Fibroblast of gingiva (primary cell): ENCODE measurements at regions not wholly inside any gene's neighbourhood (a gene's known extent, or its start where the extent isn't known, plus 50 kb on each side); places are given as distances from the start of the nearest gene placed in this dataset.
A peak's percentile ranks its signal among the peaks of the same experiment; 100 is the strongest.
"Not testable (repeated sequence)": the region's sequence is repeated elsewhere in the genome, so short reads cannot be mapped to it uniquely, and the experiment has no call there.

ENCODE experiments used
- DNase-seq: peaks from one replicate; pipeline ENCODE4 v3.0.0-alpha.2; 2011; ENCODE audit warnings: low read depth

- DNase-seq: no peak
These were observed 50.8 kb upstream of the MBOAT1 start for GRCh38 chr6:20263059-20263458.

DNA sequence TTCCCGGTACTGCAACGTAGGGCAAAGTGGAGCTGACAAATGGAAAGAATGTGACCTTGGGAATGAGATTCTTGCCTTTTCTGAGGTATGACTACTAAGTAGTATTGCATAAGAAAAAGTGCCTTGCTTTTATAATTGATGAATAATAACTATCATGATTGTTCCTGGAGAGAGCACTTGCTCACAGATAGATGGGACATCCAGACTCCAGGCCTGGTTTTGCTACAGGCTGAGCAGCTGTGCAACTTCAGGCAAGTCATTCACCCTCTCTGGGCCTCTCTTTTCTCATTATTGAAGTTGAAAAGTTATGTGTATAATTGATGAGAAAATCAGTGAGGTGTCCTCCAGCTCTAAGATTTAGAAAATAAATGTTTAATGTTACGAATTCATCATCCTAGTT, 53.6 kb upstream of the MBOAT1 start:
- no peak for DNase-seq

DNA sequence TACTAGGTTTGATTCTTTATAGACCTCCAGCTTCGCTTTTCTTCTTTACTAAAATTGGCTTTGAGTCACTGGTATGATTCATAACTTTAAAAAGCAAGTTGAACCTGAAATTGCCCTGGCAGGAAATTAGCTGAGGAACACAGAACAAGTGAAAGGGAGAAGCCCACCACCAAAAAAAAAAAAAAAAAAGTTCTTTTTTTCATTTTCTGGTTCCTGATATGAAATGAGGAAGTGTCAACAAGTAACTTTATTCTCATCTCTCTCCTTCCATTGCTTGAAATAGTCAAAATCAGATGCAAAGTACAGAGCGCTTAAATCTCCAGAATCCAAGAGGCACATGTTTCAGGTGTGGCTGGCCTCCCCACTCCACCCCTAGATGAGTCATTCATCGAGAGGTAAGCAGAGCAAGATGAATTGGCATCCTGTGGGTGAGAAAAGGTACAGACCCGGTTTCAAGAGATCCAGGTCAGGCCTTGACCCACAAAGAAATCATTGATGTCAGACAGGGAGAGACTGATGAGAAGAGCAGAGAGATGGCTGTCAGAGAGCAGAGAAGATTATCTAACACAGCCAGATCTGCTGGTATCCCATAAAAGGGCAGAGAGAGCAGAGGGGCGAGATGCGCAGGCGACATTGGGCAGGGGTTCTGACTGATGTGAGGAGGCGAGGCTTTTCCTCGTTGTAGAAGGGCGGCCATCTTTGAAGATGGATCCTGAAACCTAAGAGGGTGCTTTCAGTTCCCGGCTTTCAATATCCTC, 54.8 kb upstream of the MBOAT1 start:
- no peak for DNase-seq

GRCh38 chr6:20269181-20269580, 56.9 kb upstream of the MBOAT1 start:
- DNase-seq: no peak

DNA sequence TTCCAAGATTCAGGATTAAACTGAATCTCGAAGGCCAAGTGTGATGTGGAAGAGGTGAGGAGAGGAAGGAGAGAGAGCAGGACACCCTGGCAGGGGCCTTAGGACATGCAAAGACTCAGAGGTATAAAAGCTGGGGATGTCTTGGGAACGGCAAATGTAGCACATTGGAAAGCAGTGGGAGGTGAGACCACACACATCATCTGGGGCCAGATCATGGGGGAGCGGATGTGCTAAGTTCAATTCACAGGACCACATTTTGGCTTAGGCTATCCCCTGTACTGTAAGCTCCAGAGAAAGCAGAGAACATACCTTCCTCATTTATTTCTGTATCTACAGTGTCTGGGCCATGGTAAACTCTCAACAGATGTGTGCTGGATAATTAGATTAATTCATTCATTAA, 59.5 kb upstream of the MBOAT1 start:
- no peak for DNase-seq

DNA sequence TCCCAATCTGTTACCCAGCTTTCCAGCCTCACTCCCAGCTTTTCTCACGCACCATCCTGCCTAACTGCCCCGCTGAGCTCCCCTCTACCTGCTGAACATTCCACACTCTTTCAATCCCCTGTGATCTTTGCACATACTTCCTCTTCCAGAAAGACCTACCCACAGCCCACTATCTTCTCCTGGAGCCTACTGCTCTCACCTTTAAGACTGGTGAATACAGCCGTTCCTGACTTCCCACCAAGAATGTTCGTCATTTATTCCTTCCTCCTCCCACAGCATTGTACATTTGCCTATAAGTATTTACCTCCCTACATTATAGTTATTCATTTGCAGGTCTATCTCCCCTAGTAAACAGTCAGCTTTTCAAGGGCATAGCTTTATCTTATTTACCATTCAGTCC, 61.9 kb upstream of the MBOAT1 start:
- no peak for DNase-seq

GRCh38 chr6:20275837-20276236, 63.6 kb upstream of the MBOAT1 start:
- not testable (repeated sequence) for DNase-seq

GRCh38 chr6:20277724-20278123, 65.5 kb upstream of the MBOAT1 start:
- not testable (repeated sequence) for DNase-seq

GRCh38 chr6:20279051-20279450, 66.8 kb upstream of the MBOAT1 start:
- DNase-seq: no peak

DNA sequence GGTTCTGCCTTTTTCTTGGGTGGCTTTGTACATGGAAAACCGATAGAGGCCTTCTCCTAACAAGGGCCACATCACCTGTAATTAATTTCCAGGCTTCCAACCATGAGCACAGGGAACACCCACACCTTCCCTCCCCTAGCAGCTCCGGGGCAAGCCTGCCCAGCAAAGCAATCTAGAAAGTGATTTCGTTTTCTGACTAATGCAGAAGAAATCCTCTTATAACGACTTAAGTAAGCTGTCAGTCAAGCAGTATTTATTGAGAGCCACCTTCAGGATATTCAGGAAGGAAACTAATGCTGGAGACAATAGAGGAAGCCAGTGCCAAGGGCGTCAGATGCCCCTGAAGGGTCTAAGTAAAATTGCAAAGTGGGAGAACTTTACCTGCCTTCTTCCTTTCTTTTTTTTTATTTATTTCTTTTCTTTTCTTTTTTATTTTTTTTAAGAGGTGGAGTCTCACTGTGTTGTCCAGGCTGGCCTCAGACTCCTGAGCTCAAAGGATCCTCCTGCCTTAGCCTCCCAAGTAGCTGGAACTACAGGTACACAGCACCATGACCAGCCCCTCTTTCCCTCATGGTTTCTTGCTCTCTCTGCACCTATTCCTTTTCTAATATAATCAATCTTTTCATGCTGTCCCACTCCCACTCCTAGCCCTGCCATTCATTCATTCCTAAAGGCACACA, 67.5 kb upstream of the MBOAT1 start:
- no peak for DNase-seq

GRCh38 chr6:20280288-20280621, 68.0 kb upstream of the MBOAT1 start:
- no peak for DNase-seq

DNA sequence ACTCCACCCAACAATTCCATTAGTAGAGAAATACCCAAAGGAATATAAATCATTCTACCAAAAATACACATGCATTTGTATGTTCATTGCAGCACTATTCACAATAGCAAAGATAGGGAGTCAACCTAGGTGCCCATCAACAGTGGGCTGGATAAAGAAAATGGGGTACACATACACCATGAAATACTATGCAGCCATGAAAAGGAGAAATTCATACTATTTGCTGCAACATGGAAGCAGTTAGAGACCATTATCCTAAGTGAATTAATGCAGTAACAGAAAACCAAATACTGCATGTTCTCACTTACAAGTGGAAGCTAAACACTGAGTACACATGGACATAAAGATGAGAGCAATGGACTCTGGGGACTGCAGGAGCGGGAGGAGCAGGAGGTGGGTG, 72.4 kb upstream of the MBOAT1 start:
- no peak for DNase-seq

- DNase-seq: peak; percentile 60
These were observed 74.8 kb upstream of the MBOAT1 start for GRCh38 chr6:20286968-20287565.

GRCh38 chr6:20291764-20292580, 79.7 kb upstream of the MBOAT1 start:
- DNase-seq: peak; percentile 75

GRCh38 chr6:20292905-20293304, 80.6 kb upstream of the MBOAT1 start:
- DNase-seq: no peak

DNA sequence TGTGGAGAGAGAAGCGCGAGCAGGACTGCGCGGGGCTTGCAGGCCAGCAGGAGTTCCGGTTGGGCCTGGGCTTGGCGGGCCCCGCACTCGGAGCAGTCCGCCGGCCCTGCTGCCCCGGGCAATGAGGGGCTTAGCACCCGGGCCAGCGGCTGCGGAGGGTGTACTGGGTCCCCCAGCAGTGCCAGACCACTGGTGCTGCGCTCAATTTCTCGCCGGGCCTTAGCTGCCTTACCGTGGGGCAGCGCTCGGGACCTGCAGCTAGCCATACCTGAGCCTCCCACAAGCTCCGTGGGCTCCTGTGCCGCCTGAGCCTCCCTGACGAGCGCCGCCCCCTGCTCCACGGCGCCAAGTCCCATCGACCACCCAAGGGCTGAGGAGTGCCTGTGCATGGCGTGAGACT, 89.0 kb upstream of the MBOAT1 start:
- no peak for DNase-seq

GRCh38 chr6:20302168-20302567, 89.9 kb upstream of the MBOAT1 start:
- DNase-seq: no peak

GRCh38 chr6:20302702-20303251, 90.5 kb upstream of the MBOAT1 start:
- DNase-seq: no peak

- DNase-seq: no peak
These were observed 94.2 kb upstream of the MBOAT1 start for GRCh38 chr6:20306491-20306890.

GRCh38 chr6:20309186-20309585, 92.5 kb upstream of the E2F3 start:
- DNase-seq: no peak

DNA sequence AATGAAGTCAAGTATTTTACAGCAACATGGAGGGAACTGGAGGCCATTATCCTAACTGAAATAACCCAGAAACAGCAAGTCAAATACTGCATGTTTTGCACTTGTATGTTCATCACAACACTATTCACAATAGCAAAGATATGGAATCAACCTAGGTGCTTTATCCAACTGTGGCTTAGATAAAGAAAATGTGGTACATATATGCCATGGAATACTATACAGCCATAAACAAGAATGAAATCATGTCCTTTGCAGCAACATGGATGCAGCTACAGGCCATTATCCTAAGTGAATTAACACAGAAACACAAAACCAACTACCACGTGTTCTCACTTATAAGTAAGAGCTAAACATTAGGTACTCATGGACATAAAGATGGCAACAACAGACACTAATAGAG, 91.5 kb upstream of the E2F3 start:
- no peak for DNase-seq

- DNase-seq: no peak
These were observed 89.1 kb upstream of the E2F3 start for GRCh38 chr6:20312606-20313005.
